AG09319 (cell line): ENCODE measurements at regions not wholly inside any gene's neighbourhood (a gene's known extent, or its start where the extent isn't known, plus 50 kb on each side); places are given as distances from the start of the nearest gene placed in this dataset.

Source experiments
- DNase-seq: peaks from one replicate; pipeline ENCODE4 v3.0.0-alpha.2; 2010; ENCODE audit warnings: low read depth; ENCODE audit errors: extremely low read depth
- CTCF ChIP-seq: IDR thresholded peaks from 2 replicates; pipeline ENCODE4 v1.5.1; 2011; ENCODE audit warnings: low read depth, mild to moderate bottlenecking, inconsistent platforms, low read length, moderate library complexity

DNA sequence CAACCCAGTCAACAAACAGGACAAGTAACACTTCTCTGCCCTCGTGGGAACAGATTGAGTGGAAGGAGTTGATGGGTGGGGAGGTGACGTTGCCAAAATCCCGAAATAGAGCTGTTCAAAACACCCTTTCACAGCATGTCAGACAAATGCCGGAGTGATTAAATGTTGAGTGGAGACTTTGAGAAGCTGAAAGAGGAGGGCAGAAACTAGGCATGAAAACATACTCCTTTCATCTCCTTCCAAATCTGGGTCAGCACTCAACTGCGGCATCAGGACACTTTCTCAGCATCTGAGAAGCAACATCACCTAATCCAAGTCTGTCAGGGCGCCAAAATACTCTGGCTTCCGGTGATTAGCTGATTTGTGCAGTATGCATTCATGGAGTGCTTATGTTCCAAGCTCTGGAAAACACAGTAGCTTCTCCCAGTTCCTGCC is 51.5 kb upstream of the MRI1 start:
- DNase-seq: no peak

GRCh38 chr19:13707915-13708314 is 56.4 kb upstream of the MRI1 start:
- DNase-seq: peak; percentile 54

More for the DNA sequence above, 51.5 kb upstream of the MRI1 start:
- no peak for TF ChIP-seq CTCF

GRCh38 chr19:13705928-13706447 is 58.3 kb upstream of the MRI1 start:
- TF ChIP-seq CTCF: no peak
- no peak for DNase-seq

More at GRCh38 chr19:13707915-13708314, 56.4 kb upstream of the MRI1 start:
- no peak for TF ChIP-seq CTCF

DNA sequence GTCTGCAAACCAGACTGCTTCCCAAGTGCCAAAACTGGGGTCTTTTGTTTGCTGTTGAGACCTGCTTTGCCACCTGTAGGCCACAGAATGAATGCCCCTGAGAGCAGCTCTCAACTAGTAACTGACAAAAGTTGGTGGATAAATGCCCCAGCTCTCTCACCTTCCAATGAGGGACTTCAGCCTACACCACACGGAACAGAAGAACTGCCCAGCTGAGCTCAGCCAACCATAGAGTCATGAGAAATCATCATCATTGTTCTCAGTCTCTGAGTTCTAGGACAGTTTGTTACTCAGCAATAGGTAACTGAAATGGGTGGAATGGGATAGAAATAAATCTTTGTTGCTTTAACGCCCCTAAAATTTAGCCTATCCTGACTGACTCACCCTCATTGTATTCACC is 59.1 kb upstream of the MRI1 start:
- TF ChIP-seq CTCF: no peak
- DNase-seq: no peak

GRCh38 chr19:13701624-13702023 is 62.7 kb upstream of the MRI1 start:
- DNase-seq: no peak
- no peak for TF ChIP-seq CTCF

DNA sequence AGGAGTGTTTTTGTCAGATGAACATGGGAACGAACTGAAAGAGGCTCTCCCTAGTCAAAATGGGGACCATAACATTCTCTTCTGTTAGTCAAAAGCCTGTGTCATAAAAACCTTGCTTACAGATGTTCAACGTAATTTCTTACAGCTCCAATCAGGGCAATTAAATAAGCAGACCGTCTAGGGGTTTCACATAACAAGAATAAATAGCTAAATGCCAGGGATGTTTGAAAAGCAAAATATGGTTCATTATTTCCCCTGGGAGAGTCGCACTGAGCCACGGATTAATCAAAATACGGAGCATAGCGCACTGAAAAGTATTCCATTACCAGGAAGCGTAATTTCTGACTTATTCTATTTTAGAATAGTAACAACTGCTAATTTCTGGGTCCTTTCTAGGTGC is 63.7 kb upstream of the MRI1 start:
- no peak for TF ChIP-seq CTCF
- no peak for DNase-seq

DNA sequence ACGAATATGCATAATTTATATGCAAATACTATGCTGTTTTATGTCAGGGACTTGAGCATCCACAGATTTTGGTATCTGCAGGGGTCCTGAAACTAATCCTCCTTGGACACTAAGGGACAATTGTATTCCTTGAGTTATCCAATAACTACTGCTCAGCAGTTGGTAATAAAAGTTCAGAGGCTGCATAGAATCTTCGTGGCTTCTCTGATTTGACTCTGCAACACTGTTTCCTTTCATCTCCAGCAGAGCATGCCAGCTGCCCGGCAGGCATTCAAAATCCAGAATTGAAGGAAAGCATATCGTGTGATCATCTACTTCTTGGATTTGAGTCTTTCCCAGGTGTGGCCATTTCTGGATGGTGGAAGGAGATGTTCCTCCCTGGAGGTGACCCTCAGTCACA is 64.5 kb upstream of the MRI1 start:
- TF ChIP-seq CTCF: no peak

More for the DNA sequence above, 64.5 kb upstream of the MRI1 start:
- DNase-seq: no peak
